Esophagus squamous epithelium (tissue), 4 donors: ENCODE measurements at regions not wholly inside any gene's neighbourhood (a gene's known extent, or its start where the extent isn't known, plus 50 kb on each side); places are given as distances from the start of the nearest gene placed in this dataset.

ENCODE experiments used
- POLR2A ChIP-seq, 4 donors: fragments of 450-650 bp; IDR thresholded peaks; one replicate each; pipeline ENCODE4 v1.6.1; 2017; ENCODE audit warnings: antibody characterized with exemption in 4 of 4, mild to moderate bottlenecking in 4 of 4, moderate library complexity in 3 of 4
- TF ChIP-seq, protein P1 (sequence below), 6 experiments: fragments of 450-650 bp in 4 of 6; fragments of 200-600 bp in 2 of 6; sonication (generic) in 2 of 6; IDR thresholded peaks; one replicate each; pipeline ENCODE4 v1.5.1; 2016 to 2019; ENCODE audit warnings: antibody characterized with exemption in 6 of 6, mild to moderate bottlenecking in 4 of 6, moderate library complexity in 4 of 6

DNA sequence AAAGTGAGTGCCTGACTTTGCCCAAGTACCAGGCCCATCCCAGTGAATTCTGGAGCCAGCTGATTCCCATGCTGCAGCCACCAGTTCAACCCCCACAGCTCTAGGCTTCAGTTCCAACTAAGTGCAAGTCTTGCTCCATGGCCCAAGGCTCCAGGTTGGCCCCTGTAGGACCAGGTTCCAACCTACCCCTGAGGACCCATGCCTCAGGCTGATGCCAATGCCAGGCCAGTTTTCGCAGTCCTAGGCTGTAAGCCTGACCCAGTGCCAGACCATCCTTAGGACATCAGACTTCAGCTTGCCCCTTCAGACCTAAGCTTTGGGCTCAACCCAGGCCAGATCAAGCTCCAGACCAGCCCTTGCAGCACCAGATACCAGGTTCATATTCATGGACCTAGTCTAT, 352.6 kb downstream of the FSCB start:
- TF ChIP-seq, protein P1, sequence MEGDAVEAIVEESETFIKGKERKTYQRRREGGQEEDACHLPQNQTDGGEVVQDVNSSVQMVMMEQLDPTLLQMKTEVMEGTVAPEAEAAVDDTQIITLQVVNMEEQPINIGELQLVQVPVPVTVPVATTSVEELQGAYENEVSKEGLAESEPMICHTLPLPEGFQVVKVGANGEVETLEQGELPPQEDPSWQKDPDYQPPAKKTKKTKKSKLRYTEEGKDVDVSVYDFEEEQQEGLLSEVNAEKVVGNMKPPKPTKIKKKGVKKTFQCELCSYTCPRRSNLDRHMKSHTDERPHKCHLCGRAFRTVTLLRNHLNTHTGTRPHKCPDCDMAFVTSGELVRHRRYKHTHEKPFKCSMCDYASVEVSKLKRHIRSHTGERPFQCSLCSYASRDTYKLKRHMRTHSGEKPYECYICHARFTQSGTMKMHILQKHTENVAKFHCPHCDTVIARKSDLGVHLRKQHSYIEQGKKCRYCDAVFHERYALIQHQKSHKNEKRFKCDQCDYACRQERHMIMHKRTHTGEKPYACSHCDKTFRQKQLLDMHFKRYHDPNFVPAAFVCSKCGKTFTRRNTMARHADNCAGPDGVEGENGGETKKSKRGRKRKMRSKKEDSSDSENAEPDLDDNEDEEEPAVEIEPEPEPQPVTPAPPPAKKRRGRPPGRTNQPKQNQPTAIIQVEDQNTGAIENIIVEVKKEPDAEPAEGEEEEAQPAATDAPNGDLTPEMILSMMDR (IDR thresholded peaks at IDR 0.05), result no peak
- no peak for TF ChIP-seq POLR2A (IDR thresholded peaks at IDR 0.05)
